ENCODE measurements at regions not wholly inside any gene's neighbourhood (a gene's known extent, or its start where the extent isn't known, plus 50 kb on each side); places are given as distances from the start of the nearest gene placed in this dataset.
"Not testable (repeated sequence)": the region's sequence is repeated elsewhere in the genome, so short reads cannot be mapped to it uniquely, and the experiment has no call there.

- DNase-seq: no peak
Measured at GRCh38 chr6:163889904-163890514, 475.5 kb downstream of the QKI start.

- DNase-seq: no peak
Measured at GRCh38 chr6:163888030-163888819, 473.7 kb downstream of the QKI start.

GRCh38 chr6:163886428-163886827, 471.9 kb downstream of the QKI start:
- DNase-seq: no peak

- no peak for DNase-seq
Measured at GRCh38 chr6:163883984-163884383, 469.5 kb downstream of the QKI start.

- no peak for DNase-seq
Measured at GRCh38 chr6:163878698-163879097, 464.2 kb downstream of the QKI start.

- DNase-seq: no peak
Measured at GRCh38 chr6:163877877-163878639, 463.5 kb downstream of the QKI start.

- DNase-seq: no peak
Measured at GRCh38 chr6:163876391-163876790, 461.9 kb downstream of the QKI start.

GRCh38 chr6:163874784-163875183, 460.3 kb downstream of the QKI start:
- no peak for DNase-seq

- no peak for DNase-seq
Measured at GRCh38 chr6:163872335-163872734, 457.8 kb downstream of the QKI start.

- no peak for DNase-seq
Measured at GRCh38 chr6:163871616-163872015, 457.1 kb downstream of the QKI start.

GRCh38 chr6:163867518-163868292, 453.2 kb downstream of the QKI start:
- DNase-seq: no peak

GRCh38 chr6:163866192-163866591, 451.7 kb downstream of the QKI start:
- DNase-seq: no peak

- no peak for DNase-seq
Measured at GRCh38 chr6:163863565-163863964, 449.0 kb downstream of the QKI start.

GRCh38 chr6:163862701-163863100, 448.2 kb downstream of the QKI start:
- no peak for DNase-seq

GRCh38 chr6:163861627-163862026, 447.1 kb downstream of the QKI start:
- no peak for DNase-seq

GRCh38 chr6:163860287-163861081, 446.0 kb downstream of the QKI start:
- peak; percentile 84 for DNase-seq

- not testable (repeated sequence) for DNase-seq
Measured at GRCh38 chr6:163858870-163859269, 444.4 kb downstream of the QKI start.

GRCh38 chr6:163857421-163857820, 442.9 kb downstream of the QKI start:
- DNase-seq: no peak

- DNase-seq: no peak
Measured at GRCh38 chr6:163850874-163851273, 436.4 kb downstream of the QKI start.

GRCh38 chr6:163844761-163845160, 430.2 kb downstream of the QKI start:
- no peak for DNase-seq

GRCh38 chr6:163844357-163844756, 429.8 kb downstream of the QKI start:
- no peak for DNase-seq

- DNase-seq: no peak
Measured at GRCh38 chr6:163843218-163843617, 428.7 kb downstream of the QKI start.

Data from hematopoietic multipotent progenitor cell treated with erythropoietin and hydrocortisone succinate and interleukin-3 and kit ligand, for 8 days (in vitro differentiated cells).